HCT116 (cell line): ENCODE measurements at regions not wholly inside any gene's neighbourhood (a gene's known extent, or its start where the extent isn't known, plus 50 kb on each side); places are given as distances from the start of the nearest gene placed in this dataset.

Source experiments
- ATAC-seq: fragments of 200-7000 bp; cut with Tn5 transposase; 2 replicates; pipeline ENCODE4 v1.9.1; 2020; ENCODE audit warnings: mild to moderate bottlenecking, moderate library complexity
- BruUV-seq: library from RNA; stranded (reverse); fragments of 400-500 nt; replicated peaks from 2 replicates; lab custom pipeline; 2021; lab: Mats Ljungman, UMichigan
- CTCF ChIA-PET: fragments of 300-600 bp; sonication (Branson Sonifier 250); formaldehyde crosslinking; loops from one replicate; lab custom pipeline; 2021; ENCODE audit warnings: antibody characterized with exemption; lab: Charles Lee
- POLR2A ChIA-PET: fragments of 300-600, 350-600 bp; sonication (Branson Sonifier 250); formaldehyde crosslinking; loops from one replicate; lab custom pipeline; 2021; ENCODE audit warnings: antibody characterized with exemption; lab: Charles Lee
- RAD21 ChIA-PET, 2 experiments: fragments of 300-600 bp; sonication (Branson Sonifier 250); formaldehyde crosslinking; loops; one replicate each; lab custom pipeline; 2023; ENCODE audit warnings: low total read pairs in 2 of 2; ENCODE audit not compliant: uncharacterized antibody in 2 of 2, unreplicated experiment in 2 of 2, low non-redundant PET in 1 of 2; lab: Charles Lee
- DNase-seq: peaks from one replicate; pipeline ENCODE4 v3.0.0-alpha.2; 2010; ENCODE audit warnings: low read depth, low spot score
- H2AFZ ChIP-seq: fragments of 200-600 bp; shearing (Covaris generic), sonication (generic); 2 replicates; pipeline ENCODE4 v1.6.1; 2017; ENCODE audit warnings: low read depth, mixed run types, mixed read lengths, antibody characterized with exemption, low read length; ENCODE audit not compliant: poor library complexity, severe bottlenecking
- H3K27ac ChIP-seq: 2 replicates; pipeline ENCODE4 v1.5.1; 2012; ENCODE audit warnings: low read depth, low read length
- H3K27me3 ChIP-seq: fragments of 200-600 bp; sonication (generic); 2 replicates; pipeline ENCODE4 v1.6.1; 2016; ENCODE audit warnings: mixed run types, low read length, mixed read lengths; ENCODE audit not compliant: insufficient read depth
- H3K36me3 ChIP-seq, 2 experiments: fragments of 200-500 bp in 1 of 2; fragments of 200-600 bp in 1 of 2; sonication (Bioruptor generic) in 1 of 2; sonication (generic) in 1 of 2; 2 replicates each; pipeline versions ENCODE4 v1.5.1 to v1.6.1; 2014 to 2016; ENCODE audit warnings: low read length in 2 of 2, inconsistent platforms in 1 of 2, mixed read lengths in 1 of 2, mixed run types in 1 of 2; ENCODE audit not compliant: insufficient read depth in 2 of 2, control insufficient read depth in 1 of 2
- H3K4me1 ChIP-seq, 2 experiments: fragments of 200-600 bp in 1 of 2; sonication (generic) in 1 of 2; 2 replicates each; pipeline versions ENCODE4 v1.5.1 to v1.6.1; 2012 to 2017; ENCODE audit warnings: low read length in 2 of 2, inconsistent platforms in 1 of 2, mild to moderate bottlenecking in 1 of 2, mixed read lengths in 1 of 2, mixed run types in 1 of 2, moderate library complexity in 1 of 2; ENCODE audit not compliant: insufficient read depth in 2 of 2, control insufficient read depth in 1 of 2
- H3K4me2 ChIP-seq: fragments of 200-600 bp; sonication (generic); 2 replicates; pipeline ENCODE4 v1.6.1; 2017; ENCODE audit warnings: mixed run types, low read length, mixed read lengths
- H3K4me3 ChIP-seq, 2 experiments: fragments of 200-600 bp in 1 of 2; sonication (generic) in 1 of 2; replicated peaks in 1 of 2; 2 replicates each; pipeline ENCODE4 v1.5.1; 2011 to 2016; ENCODE audit warnings: low read length in 2 of 2, control low read depth in 1 of 2, low read depth in 1 of 2, mild to moderate bottlenecking in 1 of 2, mixed read lengths in 1 of 2, mixed run types in 1 of 2
- H3K79me2 ChIP-seq: fragments of 200-600 bp; sonication (generic); 2 replicates; pipeline ENCODE4 v1.6.1; 2017; ENCODE audit warnings: mild to moderate bottlenecking, mixed run types, low read length, moderate library complexity, mixed read lengths; ENCODE audit not compliant: insufficient read depth
- H3K9ac ChIP-seq: fragments of 200-600 bp; sonication (generic); 2 replicates; pipeline ENCODE4 v1.6.1; 2016; ENCODE audit warnings: low read length, mixed read lengths
- H3K9me2 ChIP-seq: fragments of 200-600 bp; sonication (generic), shearing (Covaris generic); 2 replicates; pipeline ENCODE4 v1.6.1; 2017; ENCODE audit warnings: mixed run types, mild to moderate bottlenecking, moderate library complexity; ENCODE audit not compliant: insufficient read depth
- H3K9me3 ChIP-seq, 2 experiments: fragments of 200-500 bp in 1 of 2; fragments of 200-600 bp in 1 of 2; sonication (Bioruptor generic) in 1 of 2; sonication (generic) in 1 of 2; 2 replicates each; pipeline ENCODE4 v1.6.1; 2014 to 2017; ENCODE audit warnings: low read length in 2 of 2, mixed read lengths in 2 of 2, inconsistent platforms in 1 of 2, low read depth in 1 of 2, mild to moderate bottlenecking in 1 of 2, mixed run types in 1 of 2, moderate library complexity in 1 of 2; ENCODE audit not compliant: control insufficient read depth in 1 of 2, insufficient read depth in 1 of 2
- H4K20me1 ChIP-seq: fragments of 200-600 bp; sonication (generic), shearing (Covaris generic); 2 replicates; pipeline ENCODE4 v1.6.1; 2017; ENCODE audit warnings: mixed run types, mild to moderate bottlenecking, moderate library complexity; ENCODE audit not compliant: insufficient read depth
- EZH2 ChIP-seq: fragments of 200-600 bp; sonication (generic); IDR thresholded peaks from 2 replicates; pipeline ENCODE4 v1.6.1; 2017; ENCODE audit warnings: antibody characterized with exemption, mixed run types
- EZH2phosphoT487 ChIP-seq: fragments of 200-600 bp; IDR thresholded peaks from 2 replicates; pipeline ENCODE4 v1.6.1; 2018; ENCODE audit warnings: antibody characterized with exemption, borderline replicate concordance
- FOSL1 ChIP-seq: IDR thresholded peaks from 2 replicates; pipeline ENCODE4 v1.6.1; 2012; ENCODE audit warnings: low read depth
- JUND ChIP-seq: IDR thresholded peaks from 2 replicates; pipeline ENCODE4 v1.6.1; 2012
- REST ChIP-seq: IDR thresholded peaks from 2 replicates; pipeline ENCODE4 v1.6.1; 2012; ENCODE audit warnings: low read depth
- SIN3A ChIP-seq: IDR thresholded peaks from 2 replicates; pipeline ENCODE4 v1.6.1; 2012; ENCODE audit warnings: low read depth
- intact Hi-C: fragments of 100-400 bp; cut with micrococcal nuclease; formaldehyde crosslinking; loops from 2 replicates; pipeline ENCODE4 v1.10.0; 2022
- TF ChIP-seq, protein P1 (sequence below): IDR thresholded peaks from 2 replicates; pipeline ENCODE4 v1.6.1; 2012
- TF ChIP-seq, protein P2 (sequence below): IDR thresholded peaks from 2 replicates; pipeline ENCODE4 v1.6.1; 2012

DNA sequence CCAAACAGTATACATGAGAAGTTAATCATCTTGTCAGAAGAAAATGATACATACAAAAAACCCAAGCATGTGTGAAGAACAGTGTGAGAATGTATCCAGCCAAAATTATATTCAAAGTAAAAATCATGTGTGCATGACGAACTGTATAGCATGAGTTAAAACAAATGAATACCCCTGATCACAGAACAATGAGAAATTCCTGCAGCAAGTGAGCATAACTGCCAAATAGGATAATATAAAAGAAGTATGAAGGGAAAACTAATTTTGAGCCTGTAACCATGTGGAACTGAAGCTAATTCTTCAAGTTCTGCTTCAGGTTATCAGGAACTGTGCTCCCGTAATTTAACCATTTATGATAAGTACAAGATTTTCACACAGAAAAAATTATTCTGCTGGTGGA, 56.5 kb upstream of the AMN1 start:
- Histone ChIP-seq H3K27ac (no peak overlapping the region), H3K9ac (no peak overlapping the region), H2AFZ (no peak overlapping the region), H3K36me3 (no peaks in the 10 kb centered on the region), H3K4me1 (no peaks in the 10 kb centered on the region), H3K27me3 (no peaks in the 10 kb centered on the region), H3K4me3 (no peak overlapping the region), H4K20me1 (no peaks in the 10 kb centered on the region), H3K9me2 (no peaks in the 10 kb centered on the region), H3K79me2 (no peaks in the 10 kb centered on the region), H3K4me2 (no peak overlapping the region), H3K9me3 (no peaks in the 10 kb centered on the region)
- ChIA-PET CTCF (no interaction called here), RAD21 (no interaction called here), POLR2A (no interaction called here)
- DNase-seq (no peak), ATAC-seq (no peak)
- intact Hi-C loops, result no loop called here
- TF ChIP-seq EZH2phosphoT487 (no peak), JUND (no peak), REST (no peak), EZH2 (no peak), SIN3A (no peak), FOSL1 (no peak)
- TF ChIP-seq, protein P1, sequence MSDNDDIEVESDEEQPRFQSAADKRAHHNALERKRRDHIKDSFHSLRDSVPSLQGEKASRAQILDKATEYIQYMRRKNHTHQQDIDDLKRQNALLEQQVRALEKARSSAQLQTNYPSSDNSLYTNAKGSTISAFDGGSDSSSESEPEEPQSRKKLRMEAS, result no peak
- TF ChIP-seq, protein P2, sequence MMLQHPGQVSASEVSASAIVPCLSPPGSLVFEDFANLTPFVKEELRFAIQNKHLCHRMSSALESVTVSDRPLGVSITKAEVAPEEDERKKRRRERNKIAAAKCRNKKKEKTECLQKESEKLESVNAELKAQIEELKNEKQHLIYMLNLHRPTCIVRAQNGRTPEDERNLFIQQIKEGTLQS, result no peak
- no TSS peak for BruUV-seq
